NCI-H69 (cell line): ENCODE measurements at regions not wholly inside any gene's neighbourhood (a gene's known extent, or its start where the extent isn't known, plus 50 kb on each side); places are given as distances from the start of the nearest gene placed in this dataset.

Experiments used
- DNase-seq: peaks from one replicate; lab custom pipeline; 2025; lab: John Stamatoyannopoulos, UW

GRCh38 chr5:171509467-171509866 is 90.0 kb downstream of the FGF18 start:
- no peak for DNase-seq

DNA sequence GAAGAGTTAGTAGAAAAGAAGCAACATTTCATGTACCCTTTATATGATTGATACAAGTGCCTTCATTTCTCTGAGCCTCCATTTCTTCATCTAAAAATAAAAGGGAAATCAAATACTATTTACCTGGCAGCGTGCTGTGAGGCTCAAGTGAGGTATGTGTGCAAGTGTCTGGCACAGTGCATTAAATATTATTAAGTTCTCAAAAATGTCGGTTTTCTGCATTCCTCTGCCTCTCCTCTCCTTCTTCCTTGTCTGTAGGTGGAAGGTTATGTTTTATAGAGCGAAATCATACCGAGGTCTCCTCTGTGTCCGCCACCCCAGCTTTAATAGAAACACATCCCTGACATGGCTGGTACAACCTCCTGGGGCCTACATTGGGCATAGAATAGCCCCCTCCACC is 93.0 kb downstream of the FGF18 start:
- no peak for DNase-seq

DNA sequence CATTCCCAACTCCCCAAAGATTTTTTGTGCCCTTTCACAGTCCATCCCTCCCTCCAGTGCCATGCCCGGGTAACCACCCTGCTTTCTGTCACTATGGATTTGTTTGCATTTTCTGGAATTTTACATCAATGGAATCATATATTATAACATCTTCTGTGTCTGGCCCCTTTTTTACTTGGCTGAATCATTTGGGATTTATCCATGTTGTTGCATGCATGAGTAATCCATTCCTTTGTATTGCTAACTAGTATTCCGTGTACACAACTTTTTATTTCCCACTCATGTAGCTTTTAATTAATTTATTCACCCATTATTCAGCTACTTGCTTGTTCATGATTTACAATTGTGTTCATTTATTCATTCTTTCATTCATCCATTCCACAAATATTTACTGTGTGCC is 94.1 kb downstream of the FGF18 start:
- DNase-seq: no peak

- DNase-seq: no peak
Observed at GRCh38 chr5:171518916-171519315, 99.5 kb downstream of the FGF18 start.

- DNase-seq: peak; percentile 24
Observed at GRCh38 chr5:171520300-171521174, 101.1 kb downstream of the FGF18 start.

GRCh38 chr5:171521219-171521633 is 101.8 kb downstream of the FGF18 start:
- no peak for DNase-seq

DNA sequence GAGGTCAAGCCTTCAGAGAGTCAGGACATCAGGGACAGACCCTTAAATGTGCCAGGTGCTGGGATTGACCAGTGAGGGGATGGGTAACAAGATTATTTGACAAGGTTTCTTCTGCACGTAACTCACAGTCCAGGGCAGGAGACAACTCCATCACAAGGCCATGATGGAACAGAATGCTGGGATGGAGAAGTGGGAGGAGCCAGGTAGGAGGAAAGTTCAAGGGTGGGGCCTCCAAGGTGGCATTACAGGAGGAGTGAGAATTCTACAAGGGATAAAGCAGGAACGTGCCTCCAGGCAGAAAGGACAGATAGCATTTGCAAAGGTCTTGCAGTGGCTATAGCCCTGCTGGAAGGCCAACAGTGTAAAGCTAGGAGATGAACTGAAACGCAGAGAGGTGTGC is 102.2 kb downstream of the FGF18 start:
- no peak for DNase-seq

GRCh38 chr5:171523781-171524180 is 104.3 kb downstream of the FGF18 start:
- DNase-seq: no peak

GRCh38 chr5:171524466-171524865 is 105.0 kb downstream of the FGF18 start:
- no peak for DNase-seq

DNA sequence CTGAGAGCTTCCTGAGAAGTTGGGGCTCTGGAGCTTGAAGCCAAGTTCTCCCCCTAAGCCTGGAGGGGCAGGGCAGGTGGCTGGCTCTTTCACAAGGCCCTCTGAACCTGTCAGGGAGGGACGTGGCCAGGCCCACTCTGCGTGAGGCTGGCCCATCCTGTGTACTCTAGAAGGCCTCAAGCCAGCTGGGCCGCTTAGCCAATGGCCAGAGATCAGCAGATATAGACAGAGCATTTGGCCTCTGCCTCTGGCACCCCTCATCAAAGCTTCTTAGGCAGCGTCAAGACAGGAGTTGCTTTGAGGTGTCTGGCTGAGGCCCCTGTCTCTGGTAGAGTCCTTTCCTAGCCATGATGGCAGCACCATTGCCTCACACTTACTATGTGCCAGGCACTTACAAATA is 105.6 kb downstream of the FGF18 start:
- DNase-seq: no peak

- no peak for DNase-seq
Observed at GRCh38 chr5:171528036-171528435, 108.6 kb downstream of the FGF18 start.

- DNase-seq: no peak
Observed at GRCh38 chr5:171528865-171529614, 109.6 kb downstream of the FGF18 start.

DNA sequence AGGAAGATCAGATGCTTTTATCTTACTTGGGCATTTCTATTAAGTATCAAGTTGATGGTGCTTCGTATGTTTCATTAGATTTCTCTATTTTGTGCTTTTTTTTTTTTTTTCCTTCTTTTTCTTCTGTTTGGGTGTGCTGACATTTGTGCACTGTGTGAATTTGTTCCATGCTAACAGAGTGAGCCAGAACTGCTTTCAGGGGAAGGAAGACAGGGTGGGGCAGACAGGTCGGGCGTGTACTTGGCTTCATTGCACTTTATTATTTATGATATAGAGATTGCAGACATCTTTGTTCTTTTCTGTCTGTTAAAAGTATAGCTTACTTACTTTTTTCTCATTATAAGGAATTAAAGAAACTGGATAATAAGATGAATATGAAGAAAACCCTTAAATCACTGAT is 112.2 kb downstream of the FGF18 start:
- no peak for DNase-seq

GRCh38 chr5:171533153-171533552 is 113.7 kb downstream of the FGF18 start:
- no peak for DNase-seq

- no peak for DNase-seq
Observed at GRCh38 chr5:171534043-171534895, 114.8 kb downstream of the FGF18 start.

- no peak for DNase-seq
Observed at GRCh38 chr5:171535162-171535561, 115.7 kb downstream of the FGF18 start.

GRCh38 chr5:171537070-171537849 is 117.8 kb downstream of the FGF18 start:
- DNase-seq: peak; percentile 14

- DNase-seq: no peak
Observed at GRCh38 chr5:171537923-171538537, 118.6 kb downstream of the FGF18 start.

DNA sequence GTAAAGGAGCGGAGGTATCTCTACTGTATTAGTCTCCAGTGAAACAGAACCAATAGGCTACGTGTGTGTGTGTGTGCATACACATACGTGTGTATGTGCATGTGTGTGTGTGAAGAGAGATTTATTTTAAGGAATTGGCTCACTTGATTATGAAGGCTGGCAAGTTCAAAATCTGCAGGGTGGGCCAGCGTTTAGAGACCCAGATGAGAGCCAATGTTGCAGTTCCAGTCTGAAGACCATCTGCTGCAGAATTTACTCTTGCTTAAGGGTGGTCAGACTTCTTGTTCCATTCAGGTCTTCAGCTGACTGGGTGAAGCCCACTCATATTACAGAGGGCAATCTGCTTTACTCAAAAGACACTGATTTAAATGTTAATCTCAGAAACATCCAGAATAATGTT is 119.2 kb downstream of the FGF18 start:
- DNase-seq: no peak

- no peak for DNase-seq
Observed at GRCh38 chr5:171540865-171541264, 121.4 kb downstream of the FGF18 start.

DNA sequence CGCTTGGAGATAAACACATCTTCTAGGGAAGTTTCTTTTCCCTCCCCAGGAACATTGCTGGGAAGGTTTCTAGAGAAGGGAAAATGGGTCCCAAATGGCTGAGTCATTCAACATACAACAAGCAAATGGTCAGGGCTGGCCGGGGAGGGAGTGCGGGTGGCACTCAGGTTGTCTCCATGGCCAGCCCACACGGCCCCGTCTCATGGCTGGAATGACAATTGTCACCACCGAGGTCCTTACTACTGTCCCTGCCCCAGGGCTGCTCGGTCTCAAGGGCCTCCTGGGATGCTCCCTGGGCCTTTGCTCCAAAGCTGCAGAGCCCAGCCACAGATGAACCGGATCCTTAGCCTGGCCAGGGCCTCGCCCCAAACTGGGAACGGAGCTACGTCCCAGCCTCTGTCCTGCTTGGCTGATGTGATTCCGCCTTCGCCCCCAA is 121.9 kb downstream of the FGF18 start:
- DNase-seq: no peak
